ENCODE measurements at regions not wholly inside any gene's neighbourhood (a gene's known extent, or its start where the extent isn't known, plus 50 kb on each side); places are given as distances from the start of the nearest gene placed in this dataset.
A peak's percentile ranks its signal among the peaks of the same experiment; 100 is the strongest.

- DNase-seq: no peak
These were observed 349.3 kb upstream of the THRB start for GRCh38 chr3:24843955-24844354.

- no peak for DNase-seq
These were observed 351.0 kb upstream of the THRB start for GRCh38 chr3:24845524-24846155.

GRCh38 chr3:24846286-24846860 is 351.7 kb upstream of the THRB start:
- no peak for DNase-seq

- no peak for DNase-seq
These were observed 355.6 kb upstream of the THRB start for GRCh38 chr3:24850245-24850644.

- no peak for DNase-seq
These were observed 359.2 kb upstream of the THRB start for GRCh38 chr3:24853685-24854490.

GRCh38 chr3:24854748-24855147 is 360.1 kb upstream of the THRB start:
- DNase-seq: no peak

GRCh38 chr3:24857945-24858344 is 363.3 kb upstream of the THRB start:
- DNase-seq: no peak

GRCh38 chr3:24863215-24863614 is 368.6 kb upstream of the THRB start:
- no peak for DNase-seq

GRCh38 chr3:24867783-24868182 is 373.1 kb upstream of the THRB start:
- no peak for DNase-seq

- DNase-seq: no peak
These were observed 386.6 kb upstream of the THRB start for GRCh38 chr3:24881239-24881638.

- DNase-seq: peak; percentile 8
These were observed 391.9 kb upstream of the THRB start for GRCh38 chr3:24886501-24886900.

GRCh38 chr3:24890012-24890411 is 395.4 kb upstream of the THRB start:
- DNase-seq: no peak

- DNase-seq: no peak
These were observed 404.7 kb upstream of the THRB start for GRCh38 chr3:24899373-24899772.

GRCh38 chr3:24899901-24900603 is 405.4 kb upstream of the THRB start:
- DNase-seq: no peak

- no peak for DNase-seq
These were observed 410.6 kb upstream of the THRB start for GRCh38 chr3:24905266-24905665.

- DNase-seq: no peak
These were observed 412.5 kb upstream of the THRB start for GRCh38 chr3:24907106-24907505.

GRCh38 chr3:24911076-24911475 is 416.4 kb upstream of the THRB start:
- no peak for DNase-seq

GRCh38 chr3:24915639-24916038 is 421.0 kb upstream of the THRB start:
- no peak for DNase-seq

- DNase-seq: no peak
These were observed 423.3 kb upstream of the THRB start for GRCh38 chr3:24917908-24918307.

- DNase-seq: peak; percentile 32
These were observed 428.9 kb upstream of the THRB start for GRCh38 chr3:24923570-24923969.

- DNase-seq: no peak
These were observed 434.9 kb upstream of the THRB start for GRCh38 chr3:24929521-24929920.

- DNase-seq: no peak
These were observed 438.8 kb upstream of the THRB start for GRCh38 chr3:24933401-24933800.

- no peak for DNase-seq
These were observed 441.9 kb upstream of the THRB start for GRCh38 chr3:24936574-24936973.
